K562 (cell line): ENCODE measurements at regions not wholly inside any gene's neighbourhood (a gene's known extent, or its start where the extent isn't known, plus 50 kb on each side); places are given as distances from the start of the nearest gene placed in this dataset.

Experiments
- ATAC-seq: fragments of 200-7000 bp; cut with Tn5 transposase; 3 replicates; pipeline ENCODE4 v1.9.1; 2020; ENCODE audit warnings: moderate library complexity
- BruUV-seq: library from RNA; stranded (reverse); fragments of 400-500 nt; replicated peaks from 2 replicates; lab custom pipeline; 2021; lab: Mats Ljungman, UMichigan
- CTCF ChIA-PET: fragments of 300-600 bp; formaldehyde crosslinking; extraction: SDS; loops from one replicate; lab custom pipeline; 2021; ENCODE audit warnings: low intra/inter-chr PET ratio; lab: Yijun Ruan, JAX
- POLR2A ChIA-PET: fragments of 300-600, 350-650 bp; sonication (Branson Sonifier 250); formaldehyde crosslinking; extraction: SDS; loops from one replicate; lab custom pipeline; 2021; ENCODE audit warnings: antibody characterized with exemption, inconsistent platforms; lab: Yijun Ruan, JAX
- DNase-seq, 4 experiments: peaks; one replicate each; pipeline versions ENCODE4 v3.0.0 to v3.0.0-alpha.2; 2011 to 2018; ENCODE audit warnings: low spot score in 3 of 4, mixed read lengths in 3 of 4; ENCODE audit errors: extremely low read depth in 1 of 4
- FAIRE-seq: peaks from 2 replicates; lab custom pipeline; 2011; peaks lifted over from hg19 to GRCh38; lab: Jason Lieb, UNC
- H2AFZ ChIP-seq: 2 replicates; pipeline ENCODE4 v1.6.0; 2011; ENCODE audit warnings: low read depth, low read length, control low read depth, inconsistent platforms
- H3K27ac ChIP-seq: fragments of 200-600 bp; 3 replicates; pipeline ENCODE4 v1.8.0; 2011; ENCODE audit warnings: low read depth, mild to moderate bottlenecking, control low read depth, inconsistent platforms, low read length, moderate library complexity, mixed read lengths; ENCODE audit errors: extremely low read depth
- H3K27me3 ChIP-seq, 2 experiments: fragments of 300-600 bp in 1 of 2; 2 replicates in 1 of 2; 3 replicates in 1 of 2; pipeline versions ENCODE4 v1.6.0 to v1.8.0; 2011; ENCODE audit warnings: inconsistent platforms in 2 of 2, low read length in 2 of 2, mild to moderate bottlenecking in 1 of 2, mixed read lengths in 1 of 2, moderate library complexity in 1 of 2; ENCODE audit not compliant: control insufficient read depth in 2 of 2, insufficient read depth in 2 of 2
- H3K36me3 ChIP-seq: fragments of 300-600 bp; 3 replicates; pipeline ENCODE4 v1.8.0; 2011; ENCODE audit warnings: mild to moderate bottlenecking, low read length, inconsistent platforms; ENCODE audit not compliant: control insufficient read depth, insufficient read depth
- H3K4me1 ChIP-seq, 2 experiments: fragments of 200-600 bp in 1 of 2; replicated peaks in 1 of 2; 2 replicates in 1 of 2; 3 replicates in 1 of 2; pipeline versions ENCODE4 v1.5.1 to v1.8.0; 2011; ENCODE audit warnings: inconsistent platforms in 2 of 2, low read length in 2 of 2, mild to moderate bottlenecking in 1 of 2, mixed read lengths in 1 of 2, moderate library complexity in 1 of 2; ENCODE audit not compliant: control insufficient read depth in 2 of 2, insufficient read depth in 2 of 2
- H3K4me2 ChIP-seq: 2 replicates; pipeline ENCODE4 v1.6.1; 2011; ENCODE audit warnings: low read length, control low read depth, inconsistent platforms, mixed read lengths; ENCODE audit not compliant: insufficient read depth
- H3K4me3 ChIP-seq: fragments of 200-600 bp; sonication (generic), shearing (Covaris generic); 2 replicates; pipeline ENCODE4 v1.5.1; 2016; ENCODE audit warnings: control low read depth, inconsistent platforms
- H3K79me2 ChIP-seq: fragments of 200-600 bp; 3 replicates; pipeline ENCODE4 v1.8.0; 2011; ENCODE audit warnings: low read length, inconsistent platforms; ENCODE audit not compliant: control insufficient read depth, insufficient read depth
- H3K9ac ChIP-seq, 2 experiments: 2 replicates each; pipeline versions ENCODE4 v1.6.0 to v1.6.1; 2011; ENCODE audit warnings: low read depth in 2 of 2, low read length in 2 of 2, control low read depth in 1 of 2, inconsistent platforms in 1 of 2, mild to moderate bottlenecking in 1 of 2, mixed read lengths in 1 of 2; ENCODE audit not compliant: insufficient read depth in 1 of 2
- H3K9me1 ChIP-seq: one replicate; pipeline ENCODE4 v1.6.0; 2011; ENCODE audit warnings: inconsistent platforms, mild to moderate bottlenecking, low read length, moderate library complexity; ENCODE audit not compliant: control insufficient read depth, insufficient read depth
- H3K9me3 ChIP-seq: replicated peaks from 2 replicates; pipeline ENCODE4 v1.5.1; 2011; ENCODE audit warnings: low read depth, low read length, inconsistent platforms; ENCODE audit not compliant: control insufficient read depth, insufficient read depth
- H4K20me1 ChIP-seq: replicated peaks from 2 replicates; pipeline ENCODE4 v1.6.1; 2011; ENCODE audit warnings: low read length, inconsistent platforms, mixed read lengths; ENCODE audit not compliant: control insufficient read depth, insufficient read depth
- CEBPB ChIP-seq: fragments of 450-650 bp; IDR thresholded peaks from 2 replicates; pipeline ENCODE4 v1.6.1; 2016; ENCODE audit warnings: missing genetic modification characterization, missing compliant biosample characterization
- IRF2 ChIP-seq: sonication (generic); formaldehyde crosslinking; IDR thresholded peaks from 2 replicates; pipeline ENCODE4 v1.8.1; 2022; ENCODE audit warnings: mild to moderate bottlenecking, missing genetic modification reagents
- WGBS: fragments of 100-300 bp; shearing (Covaris generic); methylation state at CpG from one replicate; pipeline ENCODE4 v1.1.6; 2016; ENCODE audit warnings: low coverage, mixed read lengths; ENCODE audit not compliant: insufficient coverage; ENCODE audit errors: missing lambda C conversion rate; 5-methylcytosine and 5-hydroxymethylcytosine counted together
- in situ Hi-C: fragments of 300-500 bp; cut with MboI; formaldehyde crosslinking; loops from 4 replicates; pipeline ENCODE4 v1.15.0; 2018; ENCODE audit warnings: inconsistent platforms, mixed read lengths
- intact Hi-C: fragments of 100-400 bp; cut with micrococcal nuclease; formaldehyde crosslinking; loops from 2 replicates; pipeline ENCODE4 v1.14.2; 2022
- TF ChIP-seq, protein P1 (sequence below): fragments of 150-350 bp; conservative IDR thresholded peaks from 2 replicates; pipeline ENCODE4 v1.6.1; 2014; ENCODE audit warnings: low read length
- TF ChIP-seq, protein P2 (sequence below), 2 experiments: fragments of 450-650 bp; formaldehyde crosslinking in 1 of 2; IDR thresholded peaks; 2 replicates each; pipeline versions ENCODE4 v1.4.0 to v1.6.1; 2014 to 2020; ENCODE audit warnings: mild to moderate bottlenecking in 2 of 2, borderline replicate concordance in 1 of 2, low read depth in 1 of 2

DNA sequence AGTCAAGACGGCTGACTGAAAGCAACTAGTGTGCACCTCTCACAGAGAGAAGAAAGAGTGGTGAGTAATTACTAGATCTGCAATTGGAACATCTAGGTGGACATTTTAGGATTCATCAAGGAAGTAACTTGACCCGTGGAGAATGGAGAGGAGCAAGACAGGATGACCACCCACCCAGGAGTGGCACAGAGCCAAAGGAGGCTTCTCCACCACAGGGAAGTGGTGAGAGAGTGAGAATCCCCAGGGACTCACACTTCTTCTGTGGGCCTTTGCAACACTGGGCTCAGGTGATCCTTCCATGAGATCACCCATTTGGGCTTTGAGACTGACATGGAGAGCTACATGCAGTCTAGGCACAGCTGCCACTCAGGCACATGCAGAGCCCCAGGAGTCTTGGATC is 132.8 kb upstream of the GALNT5 start:
- ATAC-seq (no peak; the same call in none of the 3 replicates), DNase-seq (no peak)
- POLR2A ChIA-PET = no interaction called here
- no peak overlapping the region; the same call in 1 of the 2 replicates for H2AFZ ChIP-seq
- no peak overlapping the region for H3K4me2 ChIP-seq
- no peaks in the 10 kb centered on the region for H3K9me1 ChIP-seq
- H4K20me1 ChIP-seq = no peaks in the 10 kb centered on the region
- H3K27me3 ChIP-seq = no peaks in the 10 kb centered on the region
- 0 out of 2 replicates have a peak, but pooled peaks have one; percentile 40 for TF ChIP-seq IRF2 (CRISPR knock-in tag)
- TF ChIP-seq, protein P1, sequence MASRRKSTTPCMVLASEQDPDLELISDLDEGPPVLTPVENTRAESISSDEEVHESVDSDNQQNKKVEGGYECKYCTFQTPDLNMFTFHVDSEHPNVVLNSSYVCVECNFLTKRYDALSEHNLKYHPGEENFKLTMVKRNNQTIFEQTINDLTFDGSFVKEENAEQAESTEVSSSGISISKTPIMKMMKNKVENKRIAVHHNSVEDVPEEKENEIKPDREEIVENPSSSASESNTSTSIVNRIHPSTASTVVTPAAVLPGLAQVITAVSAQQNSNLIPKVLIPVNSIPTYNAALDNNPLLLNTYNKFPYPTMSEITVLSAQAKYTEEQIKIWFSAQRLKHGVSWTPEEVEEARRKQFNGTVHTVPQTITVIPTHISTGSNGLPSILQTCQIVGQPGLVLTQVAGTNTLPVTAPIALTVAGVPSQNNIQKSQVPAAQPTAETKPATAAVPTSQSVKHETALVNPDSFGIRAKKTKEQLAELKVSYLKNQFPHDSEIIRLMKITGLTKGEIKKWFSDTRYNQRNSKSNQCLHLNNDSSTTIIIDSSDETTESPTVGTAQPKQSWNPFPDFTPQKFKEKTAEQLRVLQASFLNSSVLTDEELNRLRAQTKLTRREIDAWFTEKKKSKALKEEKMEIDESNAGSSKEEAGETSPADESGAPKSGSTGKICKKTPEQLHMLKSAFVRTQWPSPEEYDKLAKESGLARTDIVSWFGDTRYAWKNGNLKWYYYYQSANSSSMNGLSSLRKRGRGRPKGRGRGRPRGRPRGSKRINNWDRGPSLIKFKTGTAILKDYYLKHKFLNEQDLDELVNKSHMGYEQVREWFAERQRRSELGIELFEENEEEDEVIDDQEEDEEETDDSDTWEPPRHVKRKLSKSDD = no peak
- TF ChIP-seq, all 486 proteins: peak for 1
- peak overlapping the region in 1 of 2 experiments; percentile 14; a peak in 1 of 4 replicates for H3K9ac ChIP-seq
- no peaks in the 10 kb centered on the region for H3K4me1 ChIP-seq
- no peak for FAIRE-seq
- no peaks in the 10 kb centered on the region for H3K9me3 ChIP-seq
- 6% methylated on average over 2 of the region's 2 CpGs for WGBS
- in situ Hi-C loops (no loop called here), intact Hi-C loops (no loop called here)
- H3K79me2 ChIP-seq = no peaks in the 10 kb centered on the region
- CTCF ChIA-PET = no interaction called here
- no TSS peak for BruUV-seq
- H3K27ac ChIP-seq = no peak overlapping the region
- no peaks in the 10 kb centered on the region for H3K36me3 ChIP-seq
- no peak overlapping the region for H3K4me3 ChIP-seq

DNA sequence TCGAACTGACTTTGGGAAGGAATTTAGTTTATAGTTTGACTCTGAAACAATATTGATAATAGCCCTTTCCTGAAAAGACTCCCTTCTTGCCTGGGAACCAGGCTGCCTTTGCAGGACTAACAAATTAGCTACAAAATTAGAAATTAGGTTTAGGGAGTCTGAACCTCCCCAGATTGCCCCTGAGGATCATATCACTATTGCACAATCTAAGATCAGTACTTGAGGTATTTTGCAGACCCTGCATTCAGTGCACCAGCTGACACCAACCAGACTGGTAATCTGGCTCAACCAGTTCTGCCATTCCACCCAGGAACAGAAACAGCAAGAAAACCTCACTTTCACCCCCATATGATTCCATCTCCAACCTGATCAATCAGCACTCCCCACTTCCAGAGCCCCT is 131.8 kb upstream of the GALNT5 start:
- in situ Hi-C loops = no loop called here
- no peak overlapping the region for H3K4me2 ChIP-seq
- TF ChIP-seq CEBPB (tag) = peak; percentile 53
- TF ChIP-seq, protein P2, sequence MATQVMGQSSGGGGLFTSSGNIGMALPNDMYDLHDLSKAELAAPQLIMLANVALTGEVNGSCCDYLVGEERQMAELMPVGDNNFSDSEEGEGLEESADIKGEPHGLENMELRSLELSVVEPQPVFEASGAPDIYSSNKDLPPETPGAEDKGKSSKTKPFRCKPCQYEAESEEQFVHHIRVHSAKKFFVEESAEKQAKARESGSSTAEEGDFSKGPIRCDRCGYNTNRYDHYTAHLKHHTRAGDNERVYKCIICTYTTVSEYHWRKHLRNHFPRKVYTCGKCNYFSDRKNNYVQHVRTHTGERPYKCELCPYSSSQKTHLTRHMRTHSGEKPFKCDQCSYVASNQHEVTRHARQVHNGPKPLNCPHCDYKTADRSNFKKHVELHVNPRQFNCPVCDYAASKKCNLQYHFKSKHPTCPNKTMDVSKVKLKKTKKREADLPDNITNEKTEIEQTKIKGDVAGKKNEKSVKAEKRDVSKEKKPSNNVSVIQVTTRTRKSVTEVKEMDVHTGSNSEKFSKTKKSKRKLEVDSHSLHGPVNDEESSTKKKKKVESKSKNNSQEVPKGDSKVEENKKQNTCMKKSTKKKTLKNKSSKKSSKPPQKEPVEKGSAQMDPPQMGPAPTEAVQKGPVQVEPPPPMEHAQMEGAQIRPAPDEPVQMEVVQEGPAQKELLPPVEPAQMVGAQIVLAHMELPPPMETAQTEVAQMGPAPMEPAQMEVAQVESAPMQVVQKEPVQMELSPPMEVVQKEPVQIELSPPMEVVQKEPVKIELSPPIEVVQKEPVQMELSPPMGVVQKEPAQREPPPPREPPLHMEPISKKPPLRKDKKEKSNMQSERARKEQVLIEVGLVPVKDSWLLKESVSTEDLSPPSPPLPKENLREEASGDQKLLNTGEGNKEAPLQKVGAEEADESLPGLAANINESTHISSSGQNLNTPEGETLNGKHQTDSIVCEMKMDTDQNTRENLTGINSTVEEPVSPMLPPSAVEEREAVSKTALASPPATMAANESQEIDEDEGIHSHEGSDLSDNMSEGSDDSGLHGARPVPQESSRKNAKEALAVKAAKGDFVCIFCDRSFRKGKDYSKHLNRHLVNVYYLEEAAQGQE (IDR thresholded peaks at IDR 0.05; ENCODE audit: borderline replicate concordance) = no peak
- TF ChIP-seq, protein P2 (CRISPR knock-in tag; IDR thresholded peaks at IDR 0.05; ENCODE audit: low read depth) = no peak

More for the DNA sequence above, 131.8 kb upstream of the GALNT5 start:
- no peaks in the 10 kb centered on the region for H3K27me3 ChIP-seq
- ChIA-PET POLR2A (no interaction called here), CTCF (no interaction called here)
- 22% methylated on average over 1 of the region's 1 CpG for WGBS
- H3K27ac ChIP-seq = no peak overlapping the region
- H3K9me1 ChIP-seq = no peaks in the 10 kb centered on the region
- DNase-seq = no peak
- H4K20me1 ChIP-seq = no peaks in the 10 kb centered on the region
- H2AFZ ChIP-seq = no peak overlapping the region; the same call in 1 of the 2 replicates
- no peaks in the 10 kb centered on the region for H3K36me3 ChIP-seq
- no TSS peak for BruUV-seq
- H3K4me3 ChIP-seq = no peak overlapping the region
- H3K9me3 ChIP-seq = no peaks in the 10 kb centered on the region
- H3K4me1 ChIP-seq = no peaks in the 10 kb centered on the region
- no peak for ATAC-seq
- no peak for FAIRE-seq
- intact Hi-C loops = no loop called here
- H3K79me2 ChIP-seq = no peaks in the 10 kb centered on the region
- H3K9ac ChIP-seq = no peak overlapping the region
